Germinal center (tissue), 1 donor: ENCODE measurements at regions not wholly inside any gene's neighbourhood (a gene's known extent, or its start where the extent isn't known, plus 50 kb on each side); places are given as distances from the start of the nearest gene placed in this dataset.

Experiments
- DNase-seq: peaks from one replicate; pipeline ENCODE4 v3.0.0; 2012; ENCODE audit warnings: mixed read lengths, low spot score

- DNase-seq, result no peak
Observed at GRCh38 chr7:26553582-26553981, 261.9 kb downstream of the SNX10 start.

DNA sequence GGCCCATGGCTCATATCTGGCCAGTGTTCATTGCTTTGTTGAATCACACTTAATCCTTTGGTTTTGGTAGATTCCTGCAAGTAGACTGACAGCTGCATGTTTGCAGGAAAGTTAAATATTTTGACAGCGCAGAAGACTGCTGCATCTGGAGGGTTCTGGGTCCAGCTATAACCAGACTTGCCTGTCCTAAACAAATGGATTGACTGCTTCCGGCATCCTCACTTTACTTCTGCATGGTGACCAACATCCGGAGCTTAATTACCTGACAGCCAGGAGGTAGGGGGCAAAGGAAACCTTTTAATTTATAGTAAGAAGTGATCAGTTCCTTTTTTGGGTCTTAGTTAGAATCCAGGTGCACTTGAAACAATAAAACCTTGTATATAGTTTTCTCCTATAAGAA, 263.3 kb downstream of the SNX10 start:
- no peak for DNase-seq

DNA sequence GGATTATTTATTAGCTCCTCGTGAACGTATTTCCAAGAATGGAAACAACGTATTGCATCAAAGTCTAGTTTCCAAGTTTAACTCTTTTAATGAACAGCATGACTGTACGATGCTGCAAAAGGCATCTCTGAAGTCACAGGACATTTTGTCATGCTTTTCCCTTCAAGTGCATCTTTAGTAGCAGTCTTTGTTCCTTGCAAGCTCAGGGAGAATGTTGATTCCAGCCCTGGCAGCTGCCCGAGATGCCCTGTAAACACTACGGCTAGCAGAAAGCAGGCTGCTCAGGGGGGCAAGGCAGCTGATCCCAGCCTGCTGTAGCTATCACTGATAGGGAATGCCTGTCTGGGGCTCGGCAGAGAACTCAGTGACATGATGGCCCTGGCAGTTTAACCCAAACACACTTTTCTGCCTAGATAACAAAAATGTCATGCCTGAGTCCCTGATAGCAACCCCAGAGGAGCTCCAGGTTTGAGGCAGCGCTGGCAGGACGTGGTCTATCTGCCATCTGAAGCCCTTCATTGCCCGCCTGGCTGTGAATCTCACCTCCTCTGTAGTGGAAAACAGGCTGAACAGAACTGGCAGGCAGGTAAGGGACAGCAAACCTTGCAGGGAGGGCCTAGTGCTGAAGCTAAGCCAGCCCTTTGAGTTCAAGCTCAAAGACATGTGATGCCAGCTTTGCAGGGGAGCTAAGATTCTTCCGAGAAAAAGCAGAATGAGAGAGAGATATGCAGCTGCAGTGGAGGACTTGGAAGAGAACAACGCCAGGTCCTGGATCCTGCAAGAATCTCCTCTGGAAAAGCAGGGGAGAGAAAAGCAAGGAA, 264.6 kb downstream of the SNX10 start:
- DNase-seq, result no peak

GRCh38 chr7:26560526-26561256, 269.0 kb downstream of the SNX10 start:
- DNase-seq, result no peak

DNA sequence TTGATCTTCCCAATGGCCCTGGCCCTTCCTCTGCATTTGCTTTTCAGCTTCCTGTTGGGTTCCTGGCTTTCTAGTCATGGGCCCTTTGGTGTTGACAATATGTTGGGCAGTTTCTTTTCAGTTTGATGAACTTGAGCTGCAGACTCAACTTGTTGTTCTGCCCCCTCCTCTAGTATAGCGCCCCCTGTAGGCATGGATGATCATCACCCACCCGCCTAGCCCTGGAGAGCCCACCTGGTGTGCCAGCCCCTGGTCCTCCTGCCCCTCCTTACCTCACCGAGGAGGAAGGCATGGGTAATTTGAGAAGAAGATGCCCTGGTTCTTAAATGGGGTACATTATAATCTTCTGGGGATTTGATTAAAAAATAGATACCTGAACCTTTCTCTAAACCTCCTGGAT, 271.2 kb downstream of the SNX10 start:
- DNase-seq, result no peak

GRCh38 chr7:26563406-26563805, 271.7 kb downstream of the SNX10 start:
- DNase-seq, result no peak

GRCh38 chr7:26567266-26567665, 275.6 kb downstream of the SNX10 start:
- no peak for DNase-seq

GRCh38 chr7:26574476-26574875, 282.8 kb downstream of the SNX10 start:
- no peak for DNase-seq

DNA sequence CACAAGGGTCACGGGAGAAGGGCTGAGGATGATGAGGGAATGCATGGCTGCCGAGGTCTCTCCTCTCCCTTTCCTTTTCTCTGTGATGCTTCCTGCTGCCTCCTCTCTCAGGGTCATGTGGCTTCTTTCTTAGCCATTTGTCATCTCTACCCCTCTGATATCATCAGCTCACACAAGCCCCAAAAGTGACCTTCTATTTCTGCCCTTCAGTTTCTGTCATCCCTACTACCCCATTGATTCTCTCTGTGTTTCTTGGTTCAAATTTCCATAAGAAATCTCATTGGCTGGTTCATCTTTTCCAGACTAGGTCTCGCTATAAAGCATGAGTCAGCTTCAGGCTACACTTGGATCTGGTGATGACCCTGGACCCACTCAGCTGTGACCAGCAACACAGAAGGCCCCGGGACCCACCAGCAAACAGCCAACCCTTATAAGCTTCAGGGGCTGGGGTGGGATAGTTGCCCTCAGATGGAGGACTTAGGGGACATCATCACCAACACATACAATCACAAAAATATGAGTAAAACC, 284.3 kb downstream of the SKAP2 start:
- no peak for DNase-seq

DNA sequence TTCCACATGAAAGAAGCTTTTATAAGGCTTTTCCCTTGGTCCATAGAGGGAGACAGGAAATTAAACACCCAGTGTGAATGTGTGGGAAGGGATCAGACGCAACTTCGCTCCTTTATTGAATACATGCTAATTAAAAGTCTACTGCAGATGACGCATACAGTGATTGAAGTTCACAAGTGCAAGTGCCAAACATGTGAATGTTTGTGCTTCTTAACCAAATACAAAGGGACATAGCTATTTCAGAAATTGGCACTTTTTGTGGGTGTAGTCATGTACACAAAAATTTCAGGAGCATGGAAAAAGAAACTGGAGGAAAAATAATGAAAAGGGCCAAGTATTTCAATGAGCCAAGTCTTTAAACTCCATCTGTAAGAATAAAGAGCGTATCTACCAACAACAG, 283.7 kb downstream of the SKAP2 start:
- no peak for DNase-seq

GRCh38 chr7:26583094-26583648, 281.2 kb downstream of the SKAP2 start:
- DNase-seq, result no peak

DNA sequence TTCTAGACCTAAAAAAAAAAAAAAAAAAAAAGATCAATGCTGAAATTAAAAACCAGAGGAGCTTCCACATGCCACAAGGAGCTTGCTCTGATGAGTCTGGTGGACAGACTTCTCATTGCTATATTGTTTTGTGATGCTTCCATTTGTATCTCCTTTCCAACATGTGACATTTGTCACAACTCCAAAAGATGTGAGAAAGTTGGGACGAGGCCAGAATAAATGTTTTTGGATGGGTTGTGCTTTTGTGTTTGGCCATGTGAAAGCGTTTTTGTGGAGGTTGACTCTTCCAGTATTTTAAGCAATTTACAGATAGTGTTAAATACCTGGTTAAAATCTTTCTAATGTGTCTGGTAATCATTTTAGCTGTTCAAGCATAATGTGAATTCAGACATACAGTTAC, 280.1 kb downstream of the SKAP2 start:
- no peak for DNase-seq

- no peak for DNase-seq
Observed at GRCh38 chr7:26584987-26585665, 279.3 kb downstream of the SKAP2 start.

DNA sequence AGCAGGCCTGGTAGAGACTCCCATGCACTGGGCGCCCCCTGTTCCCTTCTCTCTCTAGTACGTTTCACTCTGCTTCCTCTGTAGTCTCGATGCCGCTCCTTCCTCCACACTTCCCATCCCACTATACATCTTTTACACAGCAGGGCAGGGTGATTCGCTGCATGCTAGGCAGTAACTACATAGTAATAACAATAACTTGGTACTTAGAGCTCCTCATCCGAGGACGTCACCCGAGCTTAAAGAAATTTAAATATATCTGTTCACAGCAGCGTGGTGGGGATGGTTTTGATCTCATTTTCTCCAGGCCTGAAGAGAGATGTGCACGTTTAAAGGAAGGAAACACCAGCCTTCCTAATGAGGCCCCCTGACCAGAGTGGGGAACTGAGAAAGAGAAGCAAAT, 276.9 kb downstream of the SKAP2 start:
- no peak for DNase-seq

- no peak for DNase-seq
Observed at GRCh38 chr7:26588511-26588910, 275.9 kb downstream of the SKAP2 start.

GRCh38 chr7:26590709-26591108, 273.7 kb downstream of the SKAP2 start:
- no peak for DNase-seq

- DNase-seq, result no peak
Observed at GRCh38 chr7:26592011-26592410, 272.4 kb downstream of the SKAP2 start.

- DNase-seq, result no peak
Observed at GRCh38 chr7:26593393-26593792, 271.0 kb downstream of the SKAP2 start.

DNA sequence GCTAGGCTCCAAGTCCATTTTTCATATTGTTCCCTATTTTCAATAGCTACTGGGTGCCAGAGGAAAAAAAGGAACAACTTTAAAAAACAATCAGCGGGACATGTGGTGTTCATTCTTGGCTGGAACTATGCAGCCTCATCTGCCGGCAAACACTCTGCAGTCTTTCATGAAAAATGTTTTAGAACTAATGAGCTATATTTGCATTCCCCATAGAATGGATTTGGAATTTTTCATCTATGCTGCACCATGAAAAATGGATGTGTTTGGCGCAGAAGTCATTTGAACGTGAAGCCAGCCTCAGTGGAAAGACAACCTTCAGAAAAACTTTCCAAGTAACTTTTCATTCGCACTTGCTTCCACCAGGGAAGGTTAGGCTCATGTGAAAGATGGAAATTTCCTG, 270.5 kb downstream of the SKAP2 start:
- DNase-seq, result no peak

- no peak for DNase-seq
Observed at GRCh38 chr7:26594553-26594952, 269.8 kb downstream of the SKAP2 start.

DNA sequence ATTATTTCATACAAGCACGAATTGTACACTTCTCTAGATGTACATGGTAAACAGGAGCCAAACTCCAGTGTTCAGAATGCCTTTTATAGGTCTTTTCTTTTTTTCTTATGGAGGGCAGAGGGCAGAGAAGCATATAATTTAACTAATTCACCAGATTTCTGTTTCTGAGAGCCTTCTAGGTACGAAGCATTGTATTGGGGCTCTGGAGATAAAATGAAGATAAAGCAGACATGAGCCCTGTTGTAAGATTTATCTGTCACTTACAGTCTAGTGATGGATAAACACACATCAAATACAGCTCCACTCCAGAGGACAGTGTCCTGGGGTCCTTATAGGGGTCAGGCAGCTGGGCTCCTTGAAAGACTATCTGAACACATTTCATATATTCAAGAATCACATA, 265.5 kb downstream of the SKAP2 start:
- DNase-seq, result no peak

GRCh38 chr7:26599982-26600381, 264.4 kb downstream of the SKAP2 start:
- DNase-seq, result no peak
